K562 (cell line): ENCODE measurements at regions not wholly inside any gene's neighbourhood (a gene's known extent, or its start where the extent isn't known, plus 50 kb on each side); places are given as distances from the start of the nearest gene placed in this dataset.

ENCODE experiments used
- ATAC-seq: fragments of 200-7000 bp; cut with Tn5 transposase; 3 replicates; pipeline ENCODE4 v1.9.1; 2020; ENCODE audit warnings: moderate library complexity
- BruUV-seq: library from RNA; stranded (reverse); fragments of 400-500 nt; replicated peaks from 2 replicates; lab custom pipeline; 2021; lab: Mats Ljungman, UMichigan
- CTCF ChIA-PET: fragments of 300-600 bp; formaldehyde crosslinking; extraction: SDS; loops from one replicate; lab custom pipeline; 2021; ENCODE audit warnings: low intra/inter-chr PET ratio; lab: Yijun Ruan, JAX
- POLR2A ChIA-PET: fragments of 300-600, 350-650 bp; sonication (Branson Sonifier 250); formaldehyde crosslinking; extraction: SDS; loops from one replicate; lab custom pipeline; 2021; ENCODE audit warnings: antibody characterized with exemption, inconsistent platforms; lab: Yijun Ruan, JAX
- DNase-seq, 4 experiments: peaks; one replicate each; pipeline versions ENCODE4 v3.0.0 to v3.0.0-alpha.2; 2011 to 2018; ENCODE audit warnings: low spot score in 3 of 4, mixed read lengths in 3 of 4; ENCODE audit errors: extremely low read depth in 1 of 4
- FAIRE-seq: peaks from 2 replicates; lab custom pipeline; 2011; peaks lifted over from hg19 to GRCh38; lab: Jason Lieb, UNC
- H2AFZ ChIP-seq: 2 replicates; pipeline ENCODE4 v1.6.0; 2011; ENCODE audit warnings: low read depth, low read length, control low read depth, inconsistent platforms
- H3K27ac ChIP-seq: fragments of 200-600 bp; 3 replicates; pipeline ENCODE4 v1.8.0; 2011; ENCODE audit warnings: low read depth, mild to moderate bottlenecking, control low read depth, inconsistent platforms, low read length, moderate library complexity, mixed read lengths; ENCODE audit errors: extremely low read depth
- H3K27me3 ChIP-seq, 2 experiments: fragments of 300-600 bp in 1 of 2; 2 replicates in 1 of 2; 3 replicates in 1 of 2; pipeline versions ENCODE4 v1.6.0 to v1.8.0; 2011; ENCODE audit warnings: inconsistent platforms in 2 of 2, low read length in 2 of 2, mild to moderate bottlenecking in 1 of 2, mixed read lengths in 1 of 2, moderate library complexity in 1 of 2; ENCODE audit not compliant: control insufficient read depth in 2 of 2, insufficient read depth in 2 of 2
- H3K36me3 ChIP-seq: fragments of 300-600 bp; 3 replicates; pipeline ENCODE4 v1.8.0; 2011; ENCODE audit warnings: mild to moderate bottlenecking, low read length, inconsistent platforms; ENCODE audit not compliant: control insufficient read depth, insufficient read depth
- H3K4me1 ChIP-seq, 2 experiments: fragments of 200-600 bp in 1 of 2; replicated peaks in 1 of 2; 2 replicates in 1 of 2; 3 replicates in 1 of 2; pipeline versions ENCODE4 v1.5.1 to v1.8.0; 2011; ENCODE audit warnings: inconsistent platforms in 2 of 2, low read length in 2 of 2, mild to moderate bottlenecking in 1 of 2, mixed read lengths in 1 of 2, moderate library complexity in 1 of 2; ENCODE audit not compliant: control insufficient read depth in 2 of 2, insufficient read depth in 2 of 2
- H3K4me2 ChIP-seq: 2 replicates; pipeline ENCODE4 v1.6.1; 2011; ENCODE audit warnings: low read length, control low read depth, inconsistent platforms, mixed read lengths; ENCODE audit not compliant: insufficient read depth
- H3K4me3 ChIP-seq: fragments of 200-600 bp; sonication (generic), shearing (Covaris generic); 2 replicates; pipeline ENCODE4 v1.5.1; 2016; ENCODE audit warnings: control low read depth, inconsistent platforms
- H3K79me2 ChIP-seq: fragments of 200-600 bp; 3 replicates; pipeline ENCODE4 v1.8.0; 2011; ENCODE audit warnings: low read length, inconsistent platforms; ENCODE audit not compliant: control insufficient read depth, insufficient read depth
- H3K9ac ChIP-seq, 2 experiments: 2 replicates each; pipeline versions ENCODE4 v1.6.0 to v1.6.1; 2011; ENCODE audit warnings: low read depth in 2 of 2, low read length in 2 of 2, control low read depth in 1 of 2, inconsistent platforms in 1 of 2, mild to moderate bottlenecking in 1 of 2, mixed read lengths in 1 of 2; ENCODE audit not compliant: insufficient read depth in 1 of 2
- H3K9me1 ChIP-seq: one replicate; pipeline ENCODE4 v1.6.0; 2011; ENCODE audit warnings: inconsistent platforms, mild to moderate bottlenecking, low read length, moderate library complexity; ENCODE audit not compliant: control insufficient read depth, insufficient read depth
- H3K9me3 ChIP-seq: replicated peaks from 2 replicates; pipeline ENCODE4 v1.5.1; 2011; ENCODE audit warnings: low read depth, low read length, inconsistent platforms; ENCODE audit not compliant: control insufficient read depth, insufficient read depth
- H4K20me1 ChIP-seq: replicated peaks from 2 replicates; pipeline ENCODE4 v1.6.1; 2011; ENCODE audit warnings: low read length, inconsistent platforms, mixed read lengths; ENCODE audit not compliant: control insufficient read depth, insufficient read depth
- ARID1B ChIP-seq: fragments of 450-650 bp; IDR thresholded peaks from 2 replicates; pipeline ENCODE4 v1.6.1; 2016; ENCODE audit warnings: antibody characterized with exemption, mild to moderate bottlenecking, inconsistent platforms
- BRF2 ChIP-seq: IDR thresholded peaks from 3 replicates; pipeline ENCODE4 v1.6.1; 2011; ENCODE audit warnings: borderline replicate concordance, mild to moderate bottlenecking; ENCODE audit not compliant: insufficient read length, insufficient read depth
- CEBPB ChIP-seq: fragments of 450-650 bp; IDR thresholded peaks from 2 replicates; pipeline ENCODE4 v1.6.1; 2016; ENCODE audit warnings: missing genetic modification characterization, missing compliant biosample characterization
- EWSR1 ChIP-seq: fragments of 450-650 bp; IDR thresholded peaks from 2 replicates; pipeline ENCODE4 v1.6.1; 2018; ENCODE audit warnings: borderline replicate concordance, mild to moderate bottlenecking, low read depth, moderate library complexity; ENCODE audit not compliant: partially characterized antibody
- FOXO4 ChIP-seq: fragments of 450-650 bp; formaldehyde crosslinking; IDR thresholded peaks from 2 replicates; pipeline ENCODE4 v1.4.0; 2020; ENCODE audit warnings: mild to moderate bottlenecking, moderate library complexity
- KAT7 ChIP-seq: sonication (generic); formaldehyde crosslinking; IDR thresholded peaks from 2 replicates; pipeline ENCODE4 v1.8.0; 2022; ENCODE audit warnings: missing genetic modification reagents, mild to moderate bottlenecking, borderline replicate concordance
- LCOR ChIP-seq: sonication (generic); formaldehyde crosslinking; IDR thresholded peaks from 2 replicates; pipeline ENCODE4 v1.8.0; 2022; ENCODE audit warnings: mild to moderate bottlenecking, missing genetic modification reagents
- NR3C1 ChIP-seq: sonication (generic); formaldehyde crosslinking; IDR thresholded peaks from 2 replicates; pipeline ENCODE4 v1.8.1; 2022; ENCODE audit warnings: missing genetic modification reagents
- TEAD1 ChIP-seq, 2 experiments: fragments of 450-650 bp in 1 of 2; sonication (generic) in 1 of 2; formaldehyde crosslinking; IDR thresholded peaks; 2 replicates each; pipeline versions ENCODE4 v1.4.0 to v1.8.0; 2020 to 2022; ENCODE audit warnings: mild to moderate bottlenecking in 2 of 2, missing genetic modification reagents in 1 of 2
- ZBTB11 ChIP-seq, 3 experiments: fragments of 200-800 bp in 1 of 3; fragments of 250-450 bp in 1 of 3; fragments of 450-650 bp in 1 of 3; sonication (Bioruptor Pico) in 1 of 3; sonication (Bioruptor generic) in 1 of 3; formaldehyde crosslinking in 1 of 3; IDR thresholded peaks; 2 replicates each; pipeline versions ENCODE4 v1.6.1 to v1.8.0; 2016 to 2022; ENCODE audit warnings: mild to moderate bottlenecking in 2 of 3, missing genetic modification characterization in 2 of 3, missing compliant biosample characterization in 1 of 3, moderate library complexity in 1 of 3
- ZNF133 ChIP-seq: fragments of 250-450 bp; sonication (Bioruptor Pico); IDR thresholded peaks from 2 replicates; pipeline ENCODE4 v1.4.0; 2020; ENCODE audit warnings: mild to moderate bottlenecking
- ZNF24 ChIP-seq: fragments of 450-650 bp; IDR thresholded peaks from 2 replicates; pipeline ENCODE4 v1.6.1; 2016
- WGBS: fragments of 100-300 bp; shearing (Covaris generic); methylation state at CpG from one replicate; pipeline ENCODE4 v1.1.6; 2016; ENCODE audit warnings: low coverage, mixed read lengths; ENCODE audit not compliant: insufficient coverage; ENCODE audit errors: missing lambda C conversion rate; 5-methylcytosine and 5-hydroxymethylcytosine counted together
- in situ Hi-C: fragments of 300-500 bp; cut with MboI; formaldehyde crosslinking; loops from 4 replicates; pipeline ENCODE4 v1.15.0; 2018; ENCODE audit warnings: inconsistent platforms, mixed read lengths
- intact Hi-C: fragments of 100-400 bp; cut with micrococcal nuclease; formaldehyde crosslinking; loops from 2 replicates; pipeline ENCODE4 v1.14.2; 2022

- H3K4me1 ChIP-seq: no peaks in the 10 kb centered on the region
- in situ Hi-C loops: no loop called here
- DNase-seq (no peak), FAIRE-seq (no peak), ATAC-seq (no peak)
- no peaks in the 10 kb centered on the region for H3K9me3 ChIP-seq
- CTCF ChIA-PET: no interaction called here
- H3K9me1 ChIP-seq: no peaks in the 10 kb centered on the region
- no peak overlapping the region for H2AFZ ChIP-seq
- intact Hi-C loops: no loop called here
- peaks cover 0 to under 1% of the 10 kb centered on the region in 2 experiments; a peak in 1 of 5 replicates for H3K27me3 ChIP-seq
- H3K4me2 ChIP-seq: no peak overlapping the region
- no peaks in the 10 kb centered on the region for H3K36me3 ChIP-seq
- H3K27ac ChIP-seq: no peak overlapping the region
- POLR2A ChIA-PET: no interaction called here
- no peak overlapping the region for H3K4me3 ChIP-seq
- no TSS peak for BruUV-seq
- 6% methylated on average over 2 of the region's 2 CpGs for WGBS
- no peaks in the 10 kb centered on the region for H3K79me2 ChIP-seq
- no peak overlapping the region for H3K9ac ChIP-seq
- H4K20me1 ChIP-seq: no peaks in the 10 kb centered on the region
- TF ChIP-seq KAT7 (CRISPR knock-in tag): no peak
- no peak for TF ChIP-seq LCOR (CRISPR knock-in tag)
- no peak for TF ChIP-seq ZNF24
- peak; percentile 48 for TF ChIP-seq EWSR1
- no peak for TF ChIP-seq FOXO4 (CRISPR knock-in tag)
- no peak for TF ChIP-seq NR3C1 (CRISPR knock-in tag)
- TF ChIP-seq BRF2: no peak
- no peak for TF ChIP-seq ZNF133 (CRISPR knock-in tag)
- no peak for TF ChIP-seq TEAD1 (CRISPR knock-in tag; IDR thresholded peaks at IDR 0.05)
- TF ChIP-seq ZBTB11 (CRISPR knock-in tag; IDR thresholded peaks at IDR 0.05): peak in 1 of 3 experiments; percentile 70; a peak in 1 of 6 replicates
- no peak for TF ChIP-seq CEBPB (tag)
- no peak for TF ChIP-seq ARID1B
These were observed 137.8 kb upstream of the ADAMTS9 start for GRCh38 chr3:64825404-64826120.
